ENCODE measurements at regions not wholly inside any gene's neighbourhood (a gene's known extent, or its start where the extent isn't known, plus 50 kb on each side); places are given as distances from the start of the nearest gene placed in this dataset.

GRCh38 chr3:160112481-160112880 is 112.7 kb upstream of the C3orf80 start:
- DNase-seq (ENCODE audit: extremely low spot score, unreplicated experiment), result no peak
- TF ChIP-seq CTCF (conservative IDR thresholded peaks at IDR 0.05), result no peak
- peaks cover 6% of the 10 kb centered on the region for H3K27me3 Mint-ChIP-seq

GRCh38 chr3:160112996-160113395 is 112.2 kb upstream of the C3orf80 start:
- Mint-ChIP-seq H3K27me3 (peaks cover 9% of the 10 kb centered on the region), H3K4me1 (ENCODE audit: unreplicated experiment) (no peaks in the 10 kb centered on the region), H3K36me3 (no peaks in the 10 kb centered on the region), H3K9me3 (no peaks in the 10 kb centered on the region), H3K4me3 (no peak overlapping the region), H3K27ac (no peak overlapping the region)
- no peak for TF ChIP-seq CTCF (conservative IDR thresholded peaks at IDR 0.05)
- no peak for DNase-seq (ENCODE audit: extremely low spot score, unreplicated experiment)

More at GRCh38 chr3:160112481-160112880, 112.7 kb upstream of the C3orf80 start:
- Mint-ChIP-seq H3K27ac (no peak overlapping the region), H3K4me3 (no peak overlapping the region), H3K36me3 (no peaks in the 10 kb centered on the region), H3K9me3 (no peaks in the 10 kb centered on the region), H3K4me1 (ENCODE audit: unreplicated experiment) (no peaks in the 10 kb centered on the region)

GRCh38 chr3:160114355-160114995 is 110.7 kb upstream of the C3orf80 start:
- H3K36me3 Mint-ChIP-seq, result no peaks in the 10 kb centered on the region
- no peak for TF ChIP-seq CTCF (conservative IDR thresholded peaks at IDR 0.05)
- DNase-seq (ENCODE audit: extremely low spot score, unreplicated experiment), result no peak
- no peak overlapping the region for H3K27ac Mint-ChIP-seq
- peaks cover 7% of the 10 kb centered on the region for H3K9me3 Mint-ChIP-seq
- peaks cover 15% of the 10 kb centered on the region for H3K27me3 Mint-ChIP-seq
- H3K4me1 Mint-ChIP-seq (ENCODE audit: unreplicated experiment), result no peaks in the 10 kb centered on the region
- no peak overlapping the region for H3K4me3 Mint-ChIP-seq

- no peak overlapping the region for H3K27ac Mint-ChIP-seq
- H3K9me3 Mint-ChIP-seq, result peaks cover 12% of the 10 kb centered on the region
- H3K36me3 Mint-ChIP-seq, result no peaks in the 10 kb centered on the region
- DNase-seq (ENCODE audit: extremely low spot score, unreplicated experiment), result no peak
- H3K4me1 Mint-ChIP-seq (ENCODE audit: unreplicated experiment), result no peaks in the 10 kb centered on the region
- H3K4me3 Mint-ChIP-seq, result no peak overlapping the region
- TF ChIP-seq CTCF (conservative IDR thresholded peaks at IDR 0.05), result no peak
- H3K27me3 Mint-ChIP-seq, result peaks cover 15% of the 10 kb centered on the region
Observed at GRCh38 chr3:160115387-160115786, 109.8 kb upstream of the C3orf80 start.

GRCh38 chr3:160124224-160124623 is 101.0 kb upstream of the C3orf80 start:
- Mint-ChIP-seq H3K9me3 (peaks cover 7% of the 10 kb centered on the region), H3K27ac (no peak overlapping the region), H3K36me3 (no peaks in the 10 kb centered on the region), H3K4me3 (no peak overlapping the region), H3K4me1 (ENCODE audit: unreplicated experiment) (no peaks in the 10 kb centered on the region), H3K27me3 (peaks cover 14% of the 10 kb centered on the region)
- no peak for TF ChIP-seq CTCF (conservative IDR thresholded peaks at IDR 0.05)
- DNase-seq (ENCODE audit: extremely low spot score, unreplicated experiment), result no peak
